ENCODE measurements at regions not wholly inside any gene's neighbourhood (a gene's known extent, or its start where the extent isn't known, plus 50 kb on each side); places are given as distances from the start of the nearest gene placed in this dataset.

GRCh38 chr5:155079698-155080097 is 66.1 kb downstream of the KIF4B start:
- Histone ChIP-seq H3K27ac (no peak overlapping the region), H3K4me1 (peaks cover 0 to 9% (median 0%) of the 10 kb centered on the region in 12 donors), H3K9me3 (no peaks in the 10 kb centered on the region), H3K4me3 (no peak overlapping the region), H3K27me3 (no peaks in the 10 kb centered on the region), H3K36me3 (no peaks in the 10 kb centered on the region)
- ATAC-seq (no peak), DNase-seq (no peak)
- intact Hi-C loops (cut with DNase I), result no loop called here
- TF ChIP-seq POLR2A (IDR thresholded peaks at IDR 0.05) (no peak), CTCF (IDR thresholded peaks at IDR 0.05) (no peak)
- 84 to 87% (median 86%) methylated on average over 3 of the region's 3 CpGs for WGBS, 4 donors

- DNase-seq (no peak), ATAC-seq (no peak)
- Histone ChIP-seq H3K9me3 (no peaks in the 10 kb centered on the region), H3K4me3 (no peak overlapping the region), H3K36me3 (no peaks in the 10 kb centered on the region), H3K4me1 (peaks cover 0 to 9% (median 0%) of the 10 kb centered on the region in 12 donors), H3K27ac (no peak overlapping the region), H3K27me3 (no peaks in the 10 kb centered on the region)
- intact Hi-C loops (cut with DNase I), result no loop called here
- TF ChIP-seq CTCF (IDR thresholded peaks at IDR 0.05) (no peak), POLR2A (IDR thresholded peaks at IDR 0.05) (no peak)
- 47 to 69% (median 58%) methylated on average over 3 of the region's 3 CpGs for WGBS, 4 donors
These were observed 67.2 kb downstream of the KIF4B start for GRCh38 chr5:155080721-155081120.

- 90 to 99% (median 92%) methylated on average over 3 of the region's 3 CpGs for WGBS, 4 donors
- no peak for ATAC-seq
- DNase-seq, result no peak
- TF ChIP-seq CTCF (IDR thresholded peaks at IDR 0.05) (no peak), POLR2A (IDR thresholded peaks at IDR 0.05) (no peak)
- intact Hi-C loops (cut with DNase I), result no loop called here
- Histone ChIP-seq H3K36me3 (no peaks in the 10 kb centered on the region), H3K27ac (no peak overlapping the region), H3K9me3 (no peaks in the 10 kb centered on the region), H3K27me3 (no peaks in the 10 kb centered on the region), H3K4me3 (no peak overlapping the region), H3K4me1 (peaks cover 0 to 3% (median 0%) of the 10 kb centered on the region in 12 donors)
These were observed 68.1 kb downstream of the KIF4B start for GRCh38 chr5:155081618-155082017.

GRCh38 chr5:155082401-155082800 is 68.8 kb downstream of the KIF4B start:
- intact Hi-C loops (cut with DNase I), result no loop called here
- WGBS, 4 donors, result 63 to 71% (median 68%) methylated on average over 4 of the region's 4 CpGs
- Histone ChIP-seq H3K9me3 (no peaks in the 10 kb centered on the region), H3K27me3 (no peaks in the 10 kb centered on the region), H3K36me3 (no peaks in the 10 kb centered on the region), H3K27ac (no peak overlapping the region), H3K4me3 (no peak overlapping the region), H3K4me1 (no peaks in the 10 kb centered on the region)
- no peak for DNase-seq
- no peak for ATAC-seq
- TF ChIP-seq CTCF (IDR thresholded peaks at IDR 0.05) (no peak), POLR2A (IDR thresholded peaks at IDR 0.05) (no peak)
